Ascending aorta (tissue), 2 donors: ENCODE measurements at regions not wholly inside any gene's neighbourhood (a gene's known extent, or its start where the extent isn't known, plus 50 kb on each side); places are given as distances from the start of the nearest gene placed in this dataset.

Source experiments
- DNase-seq, 2 donors: peaks; one replicate each; pipeline ENCODE4 v3.0.0-alpha.2; 2019; ENCODE audit warnings: low spot score in 2 of 2
- H3K27ac ChIP-seq, 2 donors: fragments of 200-600 bp; sonication (generic); one replicate each; pipeline ENCODE4 v1.5.1; 2016 to 2017; ENCODE audit warnings: mild to moderate bottlenecking in 1 of 2
- H3K27me3 ChIP-seq: fragments of 200-600 bp; sonication (generic); one replicate; pipeline ENCODE4 v1.5.1; 2017
- H3K36me3 ChIP-seq, 2 donors: fragments of 200-600 bp; sonication (generic); one replicate each; pipeline ENCODE4 v1.5.1; 2016
- H3K4me1 ChIP-seq, 2 donors: fragments of 200-600 bp; sonication (generic); one replicate each; pipeline ENCODE4 v1.5.1; 2016 to 2017; ENCODE audit warnings: mild to moderate bottlenecking in 1 of 2
- H3K4me3 ChIP-seq, 2 donors: fragments of 200-600 bp; sonication (generic); one replicate each; pipeline ENCODE4 v1.5.1; 2016 to 2017; ENCODE audit warnings: mild to moderate bottlenecking in 1 of 2
- H3K9me3 ChIP-seq, 2 donors: fragments of 200-600 bp; sonication (generic); one replicate each; pipeline ENCODE4 v1.5.1; 2016
- CTCF ChIP-seq, 3 experiments: fragments of 200-600 bp in 2 of 3; fragments of 450-650 bp in 1 of 3; sonication (generic) in 2 of 3; IDR thresholded peaks; one replicate each; pipeline ENCODE4 v1.5.1; 2016 to 2019; ENCODE audit warnings: antibody characterized with exemption in 3 of 3, mild to moderate bottlenecking in 1 of 3, moderate library complexity in 1 of 3
- intact Hi-C: fragments of 100-400 bp; cut with DNase I; formaldehyde crosslinking; loops from one replicate; pipeline ENCODE4 v1.15.1; 2023

DNA sequence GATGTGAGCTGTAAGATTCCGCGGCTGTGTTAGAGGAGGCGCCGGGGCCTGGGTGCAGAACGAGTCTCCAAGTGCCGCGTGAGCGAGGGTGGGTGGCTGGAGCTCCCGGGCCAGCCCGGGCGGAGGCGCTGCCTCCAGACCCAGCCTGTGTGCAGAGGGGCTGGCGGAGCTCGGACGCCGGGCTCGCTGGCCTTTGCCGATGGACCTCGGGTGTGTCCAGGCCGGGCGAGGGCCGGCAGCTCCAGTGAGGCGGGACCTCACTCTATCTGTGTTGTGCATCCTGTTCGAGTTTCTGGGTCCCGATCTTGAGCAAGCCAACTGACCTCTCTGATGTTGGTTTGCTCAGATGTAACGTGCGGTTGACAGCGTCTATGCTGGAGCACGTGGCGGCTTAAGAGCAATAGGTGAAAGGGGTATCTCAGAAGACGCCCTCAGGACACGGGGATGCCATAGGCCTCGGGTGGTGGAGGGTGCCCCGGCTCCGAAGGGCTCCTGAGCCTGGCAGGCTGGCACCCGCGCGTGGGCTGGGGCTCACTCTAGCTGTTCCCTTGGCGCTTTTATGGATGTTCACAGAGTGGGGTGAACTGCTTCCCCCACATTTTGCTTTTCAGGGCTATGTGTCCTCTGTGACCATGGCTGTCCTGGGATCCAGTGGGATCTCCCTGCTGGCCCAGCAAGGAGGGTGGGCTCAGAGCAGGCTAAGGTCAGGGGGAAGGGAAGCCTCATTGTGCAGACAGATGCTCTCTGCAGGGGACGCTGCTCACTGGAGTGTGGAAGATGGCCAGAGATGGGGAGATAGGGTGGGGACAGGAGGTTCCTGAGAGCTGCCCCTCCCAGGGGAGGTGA, 69.8 kb downstream of the MRPL36 start:
- intact Hi-C loops: no loop called here
- H3K36me3 ChIP-seq: no peaks in the 10 kb centered on the region

DNA sequence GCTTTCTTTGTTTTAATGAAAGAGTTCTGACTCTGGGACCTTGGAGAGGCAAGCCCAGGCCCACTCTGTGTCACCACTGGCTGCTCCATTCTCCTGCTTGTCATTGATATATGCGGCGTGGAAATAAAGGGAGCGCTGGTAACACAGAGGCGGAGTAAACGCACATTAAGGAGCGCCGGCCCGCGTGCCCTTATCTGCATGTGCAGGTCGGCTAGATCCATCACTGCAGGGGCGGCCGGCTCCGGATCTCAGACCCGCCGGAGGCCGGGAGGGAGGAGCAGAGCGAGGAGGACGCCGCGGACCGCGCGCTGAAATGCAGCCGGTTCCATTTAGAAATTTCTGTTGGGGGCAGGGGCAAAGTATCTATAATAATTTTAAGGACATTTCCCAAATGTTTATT, 70.8 kb downstream of the MRPL36 start:
- Histone ChIP-seq H3K27me3 (no peaks in the 10 kb centered on the region), H3K9me3 (no peaks in the 10 kb centered on the region), H3K27ac (no peak overlapping the region), H3K36me3 (no peaks in the 10 kb centered on the region), H3K4me1 (no peaks in the 10 kb centered on the region), H3K4me3 (no peak overlapping the region)
- DNase-seq: peak in 1 of 2 donors; percentile 38
- intact Hi-C loops: no loop called here
- TF ChIP-seq CTCF (IDR thresholded peaks at IDR 0.05): no peak

More for the DNA sequence above, 69.8 kb downstream of the MRPL36 start:
- Histone ChIP-seq H3K4me1 (no peaks in the 10 kb centered on the region), H3K4me3 (no peak overlapping the region), H3K27ac (no peak overlapping the region), H3K27me3 (no peaks in the 10 kb centered on the region), H3K9me3 (no peaks in the 10 kb centered on the region)
- DNase-seq: peak in 1 of 2 donors; percentile 50
- no peak for TF ChIP-seq CTCF (IDR thresholded peaks at IDR 0.05)

- H3K36me3 ChIP-seq: no peaks in the 10 kb centered on the region
- intact Hi-C loops: no loop called here
- no peaks in the 10 kb centered on the region for H3K27me3 ChIP-seq
- TF ChIP-seq CTCF (IDR thresholded peaks at IDR 0.05): no peak
- no peak for DNase-seq
- no peak overlapping the region for H3K27ac ChIP-seq
- no peaks in the 10 kb centered on the region for H3K4me1 ChIP-seq
- H3K9me3 ChIP-seq: no peaks in the 10 kb centered on the region
- no peak overlapping the region for H3K4me3 ChIP-seq
These were observed 72.1 kb downstream of the MRPL36 start for GRCh38 chr5:1727571-1727970.

GRCh38 chr5:1726956-1727355, 72.7 kb downstream of the MRPL36 start:
- Histone ChIP-seq H3K27ac (no peak overlapping the region), H3K36me3 (no peaks in the 10 kb centered on the region), H3K27me3 (no peaks in the 10 kb centered on the region), H3K4me3 (no peak overlapping the region), H3K9me3 (no peaks in the 10 kb centered on the region), H3K4me1 (no peaks in the 10 kb centered on the region)
- intact Hi-C loops: no loop called here
- no peak for DNase-seq
- TF ChIP-seq CTCF (IDR thresholded peaks at IDR 0.05): no peak

GRCh38 chr5:1726469-1726865, 73.2 kb downstream of the MRPL36 start:
- no peaks in the 10 kb centered on the region for H3K27me3 ChIP-seq
- no peaks in the 10 kb centered on the region for H3K36me3 ChIP-seq
- no peaks in the 10 kb centered on the region for H3K4me1 ChIP-seq
- H3K27ac ChIP-seq: no peak overlapping the region
- H3K9me3 ChIP-seq: no peaks in the 10 kb centered on the region
- H3K4me3 ChIP-seq: no peak overlapping the region
- intact Hi-C loops: no loop called here
- DNase-seq: no peak
- TF ChIP-seq CTCF (IDR thresholded peaks at IDR 0.05): no peak
